Urothelium cell line (cell line): ENCODE measurements at regions not wholly inside any gene's neighbourhood (a gene's known extent, or its start where the extent isn't known, plus 50 kb on each side); places are given as distances from the start of the nearest gene placed in this dataset.
"Not testable (repeated sequence)": the region's sequence is repeated elsewhere in the genome, so short reads cannot be mapped to it uniquely, and the experiment has no call there.

Experiments
- DNase-seq: peaks from one replicate; pipeline ENCODE4 v3.0.0; 2011; ENCODE audit warnings: low spot score, mixed read lengths
- FAIRE-seq: peaks from 2 replicates; lab custom pipeline; 2011; peaks lifted over from hg19 to GRCh38; lab: Jason Lieb, UNC

DNA sequence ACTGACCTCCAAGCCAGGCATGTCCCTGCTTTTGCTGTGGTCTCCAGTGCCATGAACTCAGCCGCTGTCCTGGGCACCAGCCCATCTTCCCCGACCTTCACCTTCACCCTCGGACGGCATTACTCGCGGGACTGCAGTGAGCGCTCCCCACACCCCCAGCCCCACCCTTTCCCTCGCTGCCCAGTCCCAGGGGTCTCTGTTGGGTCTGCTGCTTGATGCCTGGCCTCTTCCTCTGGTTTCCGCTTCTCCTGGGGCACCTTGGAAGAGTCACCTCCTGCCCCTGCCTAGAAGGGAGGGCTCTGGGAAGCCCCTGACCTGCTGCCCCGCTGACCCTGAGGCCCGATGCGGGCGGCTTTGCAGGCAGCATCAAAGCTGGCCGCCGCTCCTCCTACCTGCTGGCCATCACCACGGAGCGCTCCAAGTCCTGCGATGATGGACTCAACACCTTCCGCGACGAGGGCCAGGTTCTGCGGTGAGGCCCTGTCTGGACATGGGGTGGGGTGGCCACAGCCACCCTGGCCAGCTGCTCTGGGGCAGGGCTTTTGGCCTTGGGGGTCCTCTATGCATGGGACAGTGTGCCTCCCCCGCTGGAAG lies 102.3 kb downstream of the ZNF267 start:
- FAIRE-seq, DNase-seq: not testable (repeated sequence)

DNA sequence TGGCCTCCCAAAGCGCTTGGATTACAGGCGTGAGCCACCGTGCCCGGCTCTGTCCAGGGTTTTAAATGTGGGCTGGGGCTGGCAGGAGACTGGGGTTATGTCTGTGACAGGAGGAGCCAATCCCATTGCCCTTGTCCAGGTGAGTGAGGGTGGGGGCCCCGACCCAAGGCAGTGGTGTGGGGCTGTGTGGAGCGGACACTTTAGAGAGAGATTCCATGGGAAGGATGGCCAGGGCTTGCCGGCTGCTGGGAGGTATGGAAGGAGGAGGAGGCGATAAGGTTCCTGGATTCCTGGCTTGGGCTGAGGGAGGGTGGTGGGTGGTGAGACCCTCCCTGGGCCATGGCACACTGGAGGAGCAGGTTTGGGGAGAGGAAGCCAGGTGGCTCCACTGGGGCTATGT lies 104.9 kb downstream of the ZNF267 start:
- not testable (repeated sequence) for FAIRE-seq, DNase-seq

DNA sequence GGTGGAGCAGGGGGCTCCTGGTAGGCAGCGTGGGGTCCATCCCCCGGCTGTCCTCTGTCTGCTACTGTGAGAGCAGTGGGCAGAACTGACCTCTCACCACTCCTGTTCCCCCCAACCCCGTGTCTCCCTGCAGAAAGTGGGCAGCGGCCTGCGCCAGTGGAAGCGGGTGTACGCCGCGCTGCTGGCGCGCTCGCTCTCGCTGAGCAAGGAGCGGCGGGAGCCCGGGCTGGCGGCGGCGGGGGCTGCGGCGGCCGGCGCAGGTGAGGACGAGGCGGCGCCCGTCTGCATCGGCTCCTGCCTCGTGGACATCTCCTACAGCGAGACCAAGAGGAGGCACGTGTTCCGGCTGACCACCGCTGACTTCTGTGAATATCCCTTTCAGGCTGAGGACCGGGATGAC lies 108.1 kb downstream of the ZNF267 start:
- DNase-seq, FAIRE-seq: not testable (repeated sequence)

DNA sequence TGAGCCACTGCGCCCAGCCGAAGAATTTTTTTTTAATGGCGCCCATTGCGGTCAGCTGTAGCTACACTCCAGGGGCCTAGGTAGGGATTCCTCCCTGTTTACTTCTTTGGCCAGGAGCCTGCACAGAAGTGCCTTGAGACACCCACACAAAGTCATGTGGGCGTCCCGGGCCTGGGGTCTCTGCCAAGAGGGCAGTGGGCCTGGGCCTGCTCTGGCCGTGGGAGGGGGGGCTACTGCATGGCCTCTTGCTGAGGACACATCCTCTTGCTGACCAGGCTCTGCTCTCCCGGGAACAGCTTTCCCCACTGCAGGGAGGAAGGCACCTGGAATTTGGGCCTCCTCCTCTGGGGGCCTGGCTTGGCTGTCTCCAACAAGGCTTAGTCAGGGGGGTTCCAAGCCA lies 109.4 kb downstream of the ZNF267 start:
- not testable (repeated sequence) for FAIRE-seq, DNase-seq

DNA sequence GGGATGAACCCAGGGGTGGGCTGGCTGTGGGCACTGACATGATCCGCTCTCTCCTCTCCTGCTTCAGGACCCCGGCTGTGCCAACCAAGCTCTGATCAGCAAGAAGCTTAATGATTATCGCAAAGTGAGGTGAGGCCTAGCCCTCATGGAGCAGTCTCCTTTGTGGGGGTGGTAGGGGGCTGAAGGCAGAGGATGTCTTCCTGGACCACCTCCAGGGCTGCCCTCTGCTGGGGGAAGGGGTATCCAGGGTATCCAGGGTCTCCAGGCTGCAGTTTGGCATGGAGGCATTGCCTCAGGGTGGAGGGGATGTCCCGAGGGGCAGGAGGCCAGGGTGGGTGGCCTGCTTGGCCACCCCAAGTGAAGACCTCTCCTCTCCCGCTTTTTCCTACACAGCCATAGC lies 110.1 kb downstream of the ZNF267 start:
- not testable (repeated sequence) for DNase-seq, FAIRE-seq

DNA sequence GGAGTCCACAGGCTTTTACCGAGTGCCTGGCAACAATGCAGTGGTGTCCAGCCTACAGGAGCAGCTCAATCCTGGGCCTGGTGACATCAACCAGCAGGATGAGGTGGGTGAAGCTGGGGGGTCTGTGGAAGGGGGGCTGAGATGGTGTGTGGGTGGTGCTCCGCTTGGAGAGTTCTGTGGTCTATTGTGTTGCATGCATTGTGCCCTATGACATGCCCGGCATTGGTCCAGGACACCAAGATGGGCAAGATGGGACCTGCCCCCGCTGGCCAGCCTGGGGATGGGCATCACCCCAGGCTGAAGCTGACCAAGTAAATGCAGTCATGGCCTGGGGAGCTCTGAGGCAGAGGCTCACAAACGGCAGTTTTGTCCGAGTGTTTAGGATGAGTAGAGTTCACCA lies 113.3 kb downstream of the ZNF267 start:
- DNase-seq, FAIRE-seq: not testable (repeated sequence)

DNA sequence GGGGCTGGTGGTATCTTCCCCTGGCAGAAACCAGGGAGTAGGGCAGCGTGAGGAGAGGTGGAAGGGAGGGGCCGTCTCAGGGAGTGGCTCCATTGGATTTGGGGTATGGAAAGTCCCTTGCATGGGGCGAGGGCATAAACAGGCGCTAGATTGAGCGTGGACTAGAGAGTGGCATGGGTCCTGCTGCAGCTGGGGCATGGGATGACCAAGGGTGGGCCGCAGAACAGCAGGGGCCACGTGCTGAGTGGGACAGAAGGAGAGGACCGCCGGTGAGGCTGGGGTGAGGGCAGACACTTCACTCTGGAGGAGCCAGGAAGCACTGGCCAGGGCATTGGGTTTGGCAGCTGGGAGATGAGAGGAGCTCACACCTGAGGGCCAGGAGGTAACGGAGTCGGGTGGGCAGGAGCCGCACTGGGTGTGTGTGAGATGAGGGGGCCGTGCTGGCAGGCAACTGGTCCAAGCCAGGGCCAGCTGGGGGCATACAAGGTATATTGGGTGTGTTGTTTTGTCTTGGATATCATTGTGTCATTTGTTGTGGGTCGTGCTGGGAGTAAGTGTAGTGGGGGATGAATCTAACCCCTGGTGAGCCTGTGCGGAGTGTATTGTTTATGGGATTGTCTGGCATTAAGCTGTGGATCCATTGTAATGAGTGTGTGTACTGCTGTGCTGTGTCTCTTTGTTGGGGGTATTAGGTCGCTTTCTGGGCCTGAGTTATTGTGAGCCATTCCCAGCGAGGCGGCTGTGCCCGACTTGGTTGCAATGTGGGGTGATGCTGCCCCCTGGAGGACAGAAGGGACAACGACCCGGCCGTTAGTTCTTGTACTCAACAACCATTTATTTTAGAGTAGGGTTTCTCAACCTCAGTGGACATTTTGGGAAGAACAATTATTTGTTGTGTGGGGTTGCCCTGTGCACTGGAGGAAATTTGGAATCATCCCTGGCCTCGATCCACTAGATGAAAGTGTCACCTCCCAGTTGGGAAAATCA lies 115.3 kb downstream of the ZNF267 start:
- not testable (repeated sequence) for DNase-seq

DNA sequence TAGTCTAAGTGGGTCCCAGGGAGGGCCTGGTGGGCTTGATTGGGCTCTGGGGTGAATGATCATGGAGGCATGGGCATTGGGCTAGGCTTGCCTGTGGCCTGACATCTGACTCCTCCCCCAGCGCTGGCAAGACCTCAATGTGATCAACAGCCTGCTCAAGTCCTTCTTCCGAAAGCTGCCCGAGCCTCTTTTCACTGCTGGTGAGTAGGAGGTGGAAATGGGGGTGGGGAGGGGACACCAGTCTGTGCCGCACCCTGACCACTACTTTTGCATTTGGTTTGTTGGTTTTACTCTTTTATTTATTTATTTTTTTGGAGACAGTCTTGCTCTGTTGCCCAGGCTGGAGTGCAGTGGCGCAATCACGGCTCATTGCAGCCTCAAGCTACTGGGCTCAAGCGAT lies 116.7 kb downstream of the ZNF267 start:
- DNase-seq, FAIRE-seq: not testable (repeated sequence)

More for the DNA sequence above, 115.3 kb downstream of the ZNF267 start:
- FAIRE-seq, result not testable (repeated sequence)

DNA sequence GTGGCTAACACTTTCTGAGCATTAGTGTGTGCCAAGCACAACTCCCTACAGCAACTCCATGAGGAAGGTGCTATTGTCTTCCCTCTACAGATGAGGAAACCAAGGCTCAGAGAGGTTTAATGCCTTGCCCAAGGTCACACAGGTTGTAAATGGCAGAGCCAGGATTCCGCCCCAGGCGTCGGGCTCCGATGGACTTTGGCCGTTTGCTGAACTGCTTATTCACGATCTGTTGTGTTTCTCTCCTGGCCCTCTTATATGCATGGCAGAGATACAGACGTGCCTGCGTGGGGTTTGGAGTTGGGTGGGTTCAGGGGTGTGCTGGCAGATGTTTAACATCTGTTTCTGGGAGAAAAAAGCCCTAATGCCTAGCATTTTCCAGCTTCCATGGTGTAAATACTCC lies 117.4 kb downstream of the ZNF267 start:
- FAIRE-seq, result not testable (repeated sequence)

DNA sequence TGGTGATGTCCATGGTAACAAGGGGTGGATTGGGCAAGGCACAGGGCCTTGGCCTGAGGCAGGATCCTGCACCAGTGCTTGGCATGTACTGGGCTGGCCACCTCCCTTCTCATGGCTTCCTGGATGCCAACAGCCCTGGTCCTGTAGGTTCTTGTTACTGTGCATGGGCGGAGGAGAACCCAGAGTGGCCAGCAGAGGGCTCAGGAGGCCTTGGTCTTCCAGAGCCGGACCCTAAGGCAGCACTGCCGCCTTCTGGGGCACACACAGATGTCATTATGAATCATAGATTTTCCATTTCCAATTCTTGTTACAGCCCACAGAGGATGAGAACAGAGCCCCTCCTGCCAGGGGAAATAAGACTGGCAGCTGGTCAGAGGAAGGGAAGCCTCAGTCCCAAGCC lies 122.7 kb downstream of the ZNF267 start:
- not testable (repeated sequence) for DNase-seq, FAIRE-seq

More for the DNA sequence above, 117.4 kb downstream of the ZNF267 start:
- DNase-seq, result not testable (repeated sequence)

DNA sequence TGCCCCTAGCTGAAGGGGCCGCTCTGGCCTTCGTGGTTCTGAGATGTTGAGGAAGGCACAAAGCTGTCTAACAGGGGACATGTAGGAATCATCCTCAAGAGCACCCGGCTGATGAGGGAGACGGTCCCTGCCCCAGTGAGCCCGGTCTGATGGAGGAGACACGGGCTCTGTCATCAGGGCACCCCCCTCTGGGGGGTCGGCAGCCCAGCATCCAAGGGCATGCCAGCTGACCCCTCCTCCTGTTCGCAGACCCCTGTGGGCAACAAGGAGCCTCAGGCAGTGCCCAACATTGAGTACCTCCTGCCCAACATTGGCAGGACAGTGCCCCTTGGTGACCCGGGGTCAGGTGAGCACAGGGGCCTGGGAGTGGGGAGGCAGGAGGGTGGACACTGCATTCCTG lies 128.9 kb downstream of the ZNF267 start:
- DNase-seq, FAIRE-seq: not testable (repeated sequence)

DNA sequence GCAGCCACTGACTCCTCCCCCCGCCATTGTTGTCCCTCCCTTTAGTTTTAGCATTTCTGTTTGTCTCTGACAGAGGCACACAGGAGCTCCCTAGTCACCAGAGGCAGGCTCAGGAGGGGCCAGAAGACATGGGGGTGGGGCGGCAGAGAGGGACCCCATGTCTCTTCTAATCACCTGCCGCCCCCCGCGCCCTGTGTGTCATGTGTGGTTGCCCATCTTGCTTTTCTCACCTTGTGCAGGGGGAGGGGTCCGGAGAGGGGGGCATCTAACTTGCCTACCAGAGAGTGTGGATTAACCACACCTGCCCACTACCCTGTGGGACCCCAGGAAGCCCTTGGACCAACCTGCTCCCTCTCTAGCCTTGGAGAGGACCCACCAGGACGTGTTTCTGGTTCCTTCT lies 130.2 kb downstream of the ZNF267 start:
- not testable (repeated sequence) for DNase-seq, FAIRE-seq

DNA sequence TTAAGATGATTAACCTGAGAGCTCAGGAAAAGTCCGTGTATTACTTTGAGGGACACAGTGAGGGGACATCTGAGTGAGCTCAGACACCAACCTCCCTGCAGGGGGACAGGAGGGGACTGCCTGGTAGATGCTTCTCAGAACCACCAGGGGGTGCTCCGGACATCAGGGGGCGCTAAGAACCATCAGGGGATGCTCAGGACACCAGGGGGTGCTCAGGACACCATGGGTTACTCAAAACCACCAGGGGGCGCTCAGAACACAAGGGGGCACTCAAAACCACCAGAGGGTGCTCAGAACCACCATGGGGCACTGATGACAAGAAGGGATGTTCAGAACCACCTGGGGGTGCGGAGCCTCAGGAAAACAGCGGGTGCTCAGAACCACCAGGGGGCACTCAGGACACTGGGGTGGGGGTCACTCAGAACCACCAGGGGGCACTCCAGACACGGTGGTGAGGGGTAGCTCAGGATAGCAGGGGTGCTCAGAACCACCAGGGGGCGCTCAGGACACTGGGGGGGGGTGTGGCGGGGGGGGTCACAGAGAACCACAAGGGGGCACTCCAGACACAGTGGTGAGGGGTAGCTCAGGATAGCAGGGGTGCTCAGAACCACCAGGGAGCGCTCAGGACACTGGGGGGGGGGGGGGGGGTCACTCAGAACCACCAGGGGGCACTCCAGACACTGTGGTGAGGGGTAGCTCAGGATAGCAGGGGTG lies 165.3 kb downstream of the ZNF267 start:
- DNase-seq, FAIRE-seq: not testable (repeated sequence)

DNA sequence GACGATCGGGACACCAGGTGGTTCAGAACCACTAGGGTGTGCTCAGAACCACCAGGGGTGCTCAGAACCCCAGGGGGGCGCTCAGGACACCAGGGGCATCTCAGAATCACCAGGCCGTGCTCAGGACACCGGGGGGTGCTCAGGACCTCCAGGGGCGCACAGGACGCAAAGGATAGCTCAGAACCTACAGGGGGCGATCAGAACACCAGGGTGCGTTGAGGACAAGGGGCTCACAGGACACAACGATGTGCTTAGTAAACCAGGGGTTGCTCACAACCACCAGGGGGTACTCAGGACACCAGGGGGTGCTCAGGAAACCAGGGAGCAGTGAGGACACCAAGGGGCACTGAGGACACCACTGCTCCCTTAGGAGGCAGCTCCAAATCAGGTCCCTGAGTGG lies 166.3 kb downstream of the ZNF267 start:
- DNase-seq, FAIRE-seq: not testable (repeated sequence)

DNA sequence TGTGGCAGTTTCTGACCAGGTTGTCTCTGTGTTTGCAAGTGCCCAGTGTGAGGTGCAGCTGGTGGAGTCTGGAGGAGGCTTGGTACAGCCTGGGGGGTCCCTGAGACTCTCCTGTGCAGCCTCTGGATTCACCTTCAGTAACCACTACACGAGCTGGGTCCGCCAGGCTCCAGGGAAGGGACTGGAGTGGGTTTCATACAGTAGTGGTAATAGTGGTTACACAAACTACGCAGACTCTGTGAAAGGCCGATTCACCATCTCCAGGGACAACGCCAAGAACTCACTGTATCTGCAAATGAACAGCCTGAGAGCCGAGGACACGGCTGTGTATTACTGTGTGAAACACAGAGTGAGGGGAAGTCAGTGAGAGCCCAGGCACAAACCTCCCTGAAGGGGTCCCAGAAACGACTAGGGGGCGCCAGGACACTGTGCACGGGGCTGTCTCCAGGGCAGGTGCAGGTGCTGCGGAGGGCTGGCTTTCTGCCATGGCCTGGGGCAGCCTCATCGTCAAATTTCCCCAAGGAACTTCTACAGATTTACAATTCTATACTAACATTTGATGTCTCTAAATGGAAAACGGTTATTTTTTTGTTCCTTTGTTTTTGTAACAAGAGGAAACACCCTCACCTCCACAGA lies 187.0 kb upstream of the TP53TG3D start:
- DNase-seq, FAIRE-seq: not testable (repeated sequence)

DNA sequence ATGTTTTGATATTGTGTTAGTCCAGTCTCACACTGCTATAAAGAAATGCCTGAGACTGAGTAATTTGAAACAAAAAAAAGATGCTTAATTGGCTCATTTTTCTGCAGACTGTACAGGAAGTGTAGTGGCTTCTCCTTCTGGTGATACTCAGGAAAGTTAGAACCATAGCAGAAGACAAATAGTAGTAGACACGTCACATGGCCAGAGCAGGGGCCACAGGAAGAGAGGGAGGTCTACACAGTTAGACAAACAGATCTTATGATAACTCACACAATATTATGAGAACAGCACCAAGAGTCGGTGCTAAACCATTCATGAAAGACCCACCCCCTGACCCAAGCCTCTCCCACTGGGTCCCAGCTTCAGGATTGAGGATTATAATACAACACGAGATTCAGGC lies 181.5 kb upstream of the TP53TG3D start:
- FAIRE-seq, DNase-seq: not testable (repeated sequence)

DNA sequence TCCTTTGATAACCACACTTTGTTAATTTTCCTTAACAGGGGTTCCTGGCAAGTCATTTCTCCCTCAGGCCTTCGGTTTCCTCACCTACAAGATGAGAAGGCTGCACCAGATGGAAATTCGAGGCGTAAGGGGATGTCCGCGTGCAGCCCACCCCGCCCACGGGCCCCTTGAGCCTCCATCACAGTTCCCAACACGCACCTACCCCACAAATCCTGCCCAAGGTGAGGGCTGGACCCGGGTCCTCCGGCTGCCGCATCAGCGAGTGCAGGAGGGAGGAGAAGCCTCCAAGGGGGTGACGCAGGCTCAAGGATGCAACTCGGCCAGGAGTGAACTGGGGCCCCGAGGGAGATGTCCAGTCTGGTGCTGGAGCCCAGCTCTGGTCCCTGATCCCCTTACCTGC lies 169.2 kb upstream of the TP53TG3D start:
- not testable (repeated sequence) for FAIRE-seq, DNase-seq

DNA sequence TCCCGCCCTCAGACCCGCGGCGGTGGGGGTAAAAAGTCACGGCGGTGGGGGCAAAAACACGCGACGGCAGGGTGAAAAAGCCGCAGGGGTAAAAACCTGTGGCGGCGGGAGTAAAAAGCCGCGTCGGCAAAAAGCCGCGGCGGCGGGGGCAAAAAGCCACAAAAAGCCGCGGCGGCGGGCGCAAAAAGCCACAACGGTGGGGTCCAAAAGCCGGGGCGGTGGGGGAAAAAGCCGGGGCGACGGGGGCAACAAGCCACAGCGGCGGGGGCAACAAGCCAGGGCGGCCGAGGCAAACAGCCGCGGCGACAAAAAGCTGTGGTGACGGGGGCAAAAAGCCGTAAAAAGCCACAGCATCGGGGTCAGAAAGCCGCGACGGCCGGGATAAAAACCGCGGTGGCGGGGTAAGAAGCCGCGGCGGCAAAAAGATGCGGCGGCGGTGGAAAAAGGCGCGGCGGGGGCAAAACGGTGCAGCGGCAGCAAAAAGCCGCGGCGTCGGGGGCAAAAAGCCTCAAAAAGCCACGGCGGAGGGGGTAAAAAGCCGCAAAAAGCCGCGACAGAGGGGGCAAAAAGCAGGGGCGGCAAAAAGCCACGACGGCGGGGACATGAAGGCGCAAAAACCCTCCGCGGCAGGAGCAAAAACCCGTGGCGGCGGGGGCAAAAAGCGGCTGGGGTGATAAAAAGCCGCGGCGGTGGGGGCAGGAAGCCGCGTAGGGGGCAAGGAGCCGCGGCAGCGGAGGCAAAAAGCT lies 168.3 kb upstream of the TP53TG3D start:
- DNase-seq, FAIRE-seq: not testable (repeated sequence)

DNA sequence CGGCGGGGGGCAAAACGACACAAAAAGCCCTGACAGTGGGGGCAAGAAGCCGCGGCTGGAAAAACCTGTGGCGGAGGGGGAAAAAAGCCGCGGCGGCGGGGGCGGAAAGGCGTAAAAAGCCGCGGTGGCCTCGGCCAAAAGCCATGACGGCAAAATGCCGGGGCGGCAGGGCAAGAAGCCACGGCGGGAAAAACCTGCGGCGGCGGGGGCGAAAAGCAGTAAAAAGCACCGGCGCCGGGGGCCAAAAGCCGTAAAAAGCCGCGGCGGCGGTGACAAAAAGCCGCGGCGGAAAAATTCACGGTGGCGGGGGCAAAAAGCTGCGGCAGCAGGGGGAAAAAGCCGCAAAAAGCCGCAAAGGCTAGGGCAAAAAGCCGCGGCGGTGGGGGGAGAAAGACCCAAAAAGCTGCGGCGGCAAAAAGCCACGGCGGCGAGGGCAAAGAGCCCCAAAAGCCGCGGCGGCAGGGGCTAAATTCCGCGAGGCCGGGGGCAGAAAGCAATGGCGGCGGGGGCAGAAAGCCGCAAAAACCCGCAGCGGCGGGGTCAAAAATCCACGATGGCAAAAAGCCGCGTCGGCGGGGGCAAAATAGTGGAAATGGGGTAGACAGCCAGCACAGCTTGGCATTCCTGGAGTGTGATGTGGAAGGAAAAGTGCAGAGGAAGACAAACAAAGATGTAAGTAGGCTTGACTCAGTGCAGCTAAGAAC lies 167.5 kb upstream of the TP53TG3D start:
- FAIRE-seq, DNase-seq: not testable (repeated sequence)
